Epithelial cell of esophagus (primary cell): ENCODE measurements at regions not wholly inside any gene's neighbourhood (a gene's known extent, or its start where the extent isn't known, plus 50 kb on each side); places are given as distances from the start of the nearest gene placed in this dataset.
"Not testable (repeated sequence)": the region's sequence is repeated elsewhere in the genome, so short reads cannot be mapped to it uniquely, and the experiment has no call there.

ENCODE experiments used
- DNase-seq: peaks from one replicate; pipeline ENCODE4 v3.0.0; 2010; ENCODE audit warnings: low read depth
- H3K4me3 ChIP-seq: 2 replicates; pipeline ENCODE4 v1.5.1; 2011; ENCODE audit warnings: mild to moderate bottlenecking, low read length, control low read depth
- TF ChIP-seq, protein P1 (sequence below): IDR thresholded peaks from 2 replicates; pipeline ENCODE4 v1.5.1; 2011; ENCODE audit warnings: low read depth, mild to moderate bottlenecking, low read length, control low read depth, inconsistent platforms; ENCODE audit not compliant: insufficient read depth; ENCODE audit errors: missing control alignments

DNA sequence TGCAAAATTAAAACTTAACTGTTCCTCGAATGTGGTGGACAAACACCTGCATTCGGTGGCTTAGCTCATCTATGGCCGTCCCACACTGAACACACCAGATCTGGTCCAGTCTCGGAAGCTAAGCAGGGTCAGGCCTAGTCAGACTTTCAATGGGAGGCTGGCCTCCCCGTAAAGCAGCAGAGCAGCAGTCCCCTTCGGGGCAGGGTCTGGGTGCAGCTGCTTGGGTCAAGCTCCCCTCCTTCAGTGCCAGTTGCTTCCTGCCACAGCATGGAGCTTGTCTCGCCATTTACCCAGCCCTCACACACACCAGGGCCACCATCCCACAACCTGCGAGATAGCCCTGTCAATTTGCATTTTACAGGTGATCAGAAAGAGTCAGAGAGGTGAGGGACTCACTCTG is 93.2 kb downstream of the TUBA3C start:
- TF ChIP-seq, protein P1, sequence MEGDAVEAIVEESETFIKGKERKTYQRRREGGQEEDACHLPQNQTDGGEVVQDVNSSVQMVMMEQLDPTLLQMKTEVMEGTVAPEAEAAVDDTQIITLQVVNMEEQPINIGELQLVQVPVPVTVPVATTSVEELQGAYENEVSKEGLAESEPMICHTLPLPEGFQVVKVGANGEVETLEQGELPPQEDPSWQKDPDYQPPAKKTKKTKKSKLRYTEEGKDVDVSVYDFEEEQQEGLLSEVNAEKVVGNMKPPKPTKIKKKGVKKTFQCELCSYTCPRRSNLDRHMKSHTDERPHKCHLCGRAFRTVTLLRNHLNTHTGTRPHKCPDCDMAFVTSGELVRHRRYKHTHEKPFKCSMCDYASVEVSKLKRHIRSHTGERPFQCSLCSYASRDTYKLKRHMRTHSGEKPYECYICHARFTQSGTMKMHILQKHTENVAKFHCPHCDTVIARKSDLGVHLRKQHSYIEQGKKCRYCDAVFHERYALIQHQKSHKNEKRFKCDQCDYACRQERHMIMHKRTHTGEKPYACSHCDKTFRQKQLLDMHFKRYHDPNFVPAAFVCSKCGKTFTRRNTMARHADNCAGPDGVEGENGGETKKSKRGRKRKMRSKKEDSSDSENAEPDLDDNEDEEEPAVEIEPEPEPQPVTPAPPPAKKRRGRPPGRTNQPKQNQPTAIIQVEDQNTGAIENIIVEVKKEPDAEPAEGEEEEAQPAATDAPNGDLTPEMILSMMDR, result no peak
- DNase-seq, result no peak
- no peak overlapping the region for H3K4me3 ChIP-seq

- TF ChIP-seq, protein P1, result no peak
- DNase-seq, result no peak
- no peak overlapping the region for H3K4me3 ChIP-seq
These were observed 95.7 kb downstream of the TUBA3C start for GRCh38 chr13:19085876-19086275.

GRCh38 chr13:19085258-19085657 is 96.4 kb downstream of the TUBA3C start:
- TF ChIP-seq, protein P1, result no peak
- no peak for DNase-seq
- no peak overlapping the region for H3K4me3 ChIP-seq

- TF ChIP-seq, protein P1, result no peak
- DNase-seq, result no peak
- no peak overlapping the region for H3K4me3 ChIP-seq
These were observed 98.3 kb downstream of the TUBA3C start for GRCh38 chr13:19083340-19083739.

- DNase-seq, result no peak
- TF ChIP-seq, protein P1, result no peak
- H3K4me3 ChIP-seq, result no peak overlapping the region
These were observed 106.2 kb downstream of the TUBA3C start for GRCh38 chr13:19075418-19075817.

DNA sequence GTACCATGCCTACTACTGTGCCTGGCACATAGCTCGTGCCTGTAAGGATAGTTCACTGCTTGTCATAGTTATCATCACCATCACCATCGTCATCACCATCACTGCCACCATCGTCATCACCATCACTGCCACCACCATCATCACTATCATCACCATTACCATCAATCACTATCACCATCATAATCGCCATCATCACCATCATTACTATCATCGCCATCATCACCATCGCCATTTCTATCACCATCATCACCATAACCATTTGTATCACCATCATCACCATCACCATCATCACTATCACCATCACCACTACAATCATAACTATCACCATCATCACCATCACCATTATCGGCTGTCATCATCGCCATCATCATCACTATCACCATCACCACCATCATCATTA is 107.1 kb downstream of the TUBA3C start:
- TF ChIP-seq, protein P1, result no peak
- no peak for DNase-seq
- H3K4me3 ChIP-seq, result no peak overlapping the region

- not testable (repeated sequence) for H3K4me3 ChIP-seq, DNase-seq
These were observed 107.5 kb downstream of the TUBA3C start for GRCh38 chr13:19074106-19074505.

GRCh38 chr13:19072956-19073706 is 108.5 kb downstream of the TUBA3C start:
- not testable (repeated sequence) for DNase-seq

More at GRCh38 chr13:19072956-19073706, 108.5 kb downstream of the TUBA3C start:
- H3K4me3 ChIP-seq, result not testable (repeated sequence)
